Stimulated activated effector memory CD8-positive, alpha-beta T cell treated with anti-CD3 and anti-CD28 coated beads, Interleukin-12 subunit alpha, Interleukin-12 subunit beta, amount 100 ng/mL, for 72 hours (primary cell): ENCODE measurements at regions not wholly inside any gene's neighbourhood (a gene's known extent, or its start where the extent isn't known, plus 50 kb on each side); places are given as distances from the start of the nearest gene placed in this dataset.
"Not testable (repeated sequence)": the region's sequence is repeated elsewhere in the genome, so short reads cannot be mapped to it uniquely, and the experiment has no call there.

Experiments used
- ATAC-seq: fragments of 150-1000 bp; cut with Tn5 transposase; 2 replicates; pipeline ENCODE4 v1.10.0; 2021
- DNase-seq, 2 donors: peaks; one replicate each; pipeline ENCODE4 v3.0.0; 2021 to 2022; ENCODE audit warnings: low spot score in 2 of 2
- H3K27ac Mint-ChIP-seq: one replicate; pipeline ENCODE4 v1.8.0; 2022; ENCODE audit warnings: mild to moderate bottlenecking, mixed read lengths
- H3K36me3 Mint-ChIP-seq: one replicate; pipeline ENCODE4 v1.8.0; 2022; ENCODE audit warnings: mild to moderate bottlenecking, mixed read lengths
- H3K4me1 Mint-ChIP-seq: one replicate; pipeline ENCODE4 v1.8.0; 2022; ENCODE audit warnings: mixed read lengths
- H3K4me3 Mint-ChIP-seq: one replicate; pipeline ENCODE4 v1.8.0; 2022; ENCODE audit warnings: mild to moderate bottlenecking, mixed read lengths
- H3K9me3 Mint-ChIP-seq: one replicate; pipeline ENCODE4 v1.8.0; 2022; ENCODE audit warnings: mixed read lengths

DNA sequence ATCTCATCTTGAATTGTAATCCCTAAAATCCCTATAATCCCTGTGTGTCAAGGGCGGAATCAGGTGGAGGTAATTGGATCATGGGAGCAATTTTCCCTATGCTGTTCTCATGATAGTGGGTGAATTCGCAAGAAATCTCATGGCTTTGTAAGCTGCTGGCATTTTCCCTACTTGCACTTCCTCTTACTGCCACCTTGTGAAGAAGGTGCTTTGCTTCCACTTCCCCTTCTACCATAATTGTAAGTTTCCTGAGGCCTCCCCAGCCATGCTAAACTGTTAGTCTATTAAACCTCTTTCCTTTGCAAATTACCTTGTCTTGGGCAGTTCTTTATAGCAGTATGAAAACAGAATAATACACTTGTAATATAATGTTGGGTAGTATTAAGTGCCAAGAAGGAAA, 1087.4 kb upstream of the SLIT2 start:
- no peak overlapping the region for H3K27ac Mint-ChIP-seq
- no peaks in the 10 kb centered on the region for H3K36me3 Mint-ChIP-seq
- no peak for DNase-seq
- ATAC-seq: no peak
- H3K9me3 Mint-ChIP-seq: peaks cover 13% of the 10 kb centered on the region
- H3K4me3 Mint-ChIP-seq: no peak overlapping the region
- no peaks in the 10 kb centered on the region for H3K4me1 Mint-ChIP-seq

DNA sequence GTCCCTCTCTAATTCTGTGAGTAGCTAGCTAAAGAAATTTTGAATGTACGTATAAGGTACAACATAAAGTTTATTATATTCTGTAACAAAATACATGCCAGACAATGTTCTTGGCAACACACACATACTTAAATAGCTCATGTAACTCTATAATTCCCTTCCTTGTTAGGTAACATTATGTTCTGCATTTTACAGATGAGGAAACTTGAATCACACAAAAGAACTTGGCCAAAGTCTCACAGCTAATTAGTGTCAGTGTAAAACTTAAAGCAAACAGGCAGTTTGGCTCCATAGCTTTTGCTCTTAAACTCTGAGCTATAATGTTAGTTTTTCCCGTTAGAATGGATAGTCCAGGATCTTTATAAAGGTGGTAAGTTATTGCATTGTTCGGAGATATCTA, 1091.8 kb upstream of the SLIT2 start:
- Mint-ChIP-seq H3K27ac (no peak overlapping the region), H3K4me3 (no peak overlapping the region), H3K4me1 (no peaks in the 10 kb centered on the region), H3K36me3 (no peaks in the 10 kb centered on the region), H3K9me3 (peaks cover 11% of the 10 kb centered on the region)
- ATAC-seq: no peak
- DNase-seq: no peak

GRCh38 chr4:19158107-19158809, 1093.4 kb upstream of the SLIT2 start:
- peaks cover 14% of the 10 kb centered on the region for H3K9me3 Mint-ChIP-seq
- no peak overlapping the region for H3K27ac Mint-ChIP-seq
- no peak overlapping the region for H3K4me3 Mint-ChIP-seq
- H3K36me3 Mint-ChIP-seq: no peaks in the 10 kb centered on the region
- ATAC-seq (no peak), DNase-seq (no peak)
- H3K4me1 Mint-ChIP-seq: no peaks in the 10 kb centered on the region

- Mint-ChIP-seq H3K27ac (no peak overlapping the region), H3K4me3 (no peak overlapping the region)
These were observed 1094.9 kb upstream of the SLIT2 start for GRCh38 chr4:19156786-19157185.

DNA sequence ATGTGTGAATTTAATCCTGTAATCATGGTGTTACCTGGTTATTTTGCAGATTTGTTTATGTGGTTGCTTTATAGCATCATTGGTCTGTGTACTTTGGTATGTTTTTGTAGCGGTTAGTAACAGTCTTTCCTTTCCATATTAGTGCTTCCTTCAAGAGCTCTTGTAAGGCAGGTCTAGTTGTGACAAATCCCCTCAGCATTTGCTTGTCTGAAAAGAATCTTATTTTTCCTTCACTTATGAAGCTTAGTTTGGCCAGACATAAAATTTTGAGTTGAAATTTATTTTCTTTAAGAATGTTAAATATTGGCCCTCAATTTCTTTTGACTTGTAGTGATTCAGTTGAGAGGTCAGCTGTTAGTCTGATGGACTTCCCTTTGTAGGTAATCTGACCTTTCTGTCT, 1096.1 kb upstream of the SLIT2 start:
- no peak for ATAC-seq
- H3K9me3 Mint-ChIP-seq: peaks cover 12% of the 10 kb centered on the region

More at GRCh38 chr4:19156786-19157185, 1094.9 kb upstream of the SLIT2 start:
- ATAC-seq (no peak), DNase-seq (no peak)
- Mint-ChIP-seq H3K9me3 (peaks cover 14% of the 10 kb centered on the region), H3K4me1 (no peaks in the 10 kb centered on the region), H3K36me3 (no peaks in the 10 kb centered on the region)

GRCh38 chr4:19154267-19154666, 1097.4 kb upstream of the SLIT2 start:
- ATAC-seq, H3K4me1 Mint-ChIP-seq, DNase-seq, H3K36me3 Mint-ChIP-seq, H3K27ac Mint-ChIP-seq, H3K4me3 Mint-ChIP-seq: not testable (repeated sequence)
- peaks cover 14% of the 10 kb centered on the region for H3K9me3 Mint-ChIP-seq

More for the DNA sequence above, 1096.1 kb upstream of the SLIT2 start:
- DNase-seq: no peak
- Mint-ChIP-seq H3K4me1 (no peaks in the 10 kb centered on the region), H3K36me3 (no peaks in the 10 kb centered on the region), H3K4me3 (no peak overlapping the region), H3K27ac (no peak overlapping the region)

GRCh38 chr4:19152264-19152663, 1099.4 kb upstream of the SLIT2 start:
- Mint-ChIP-seq H3K4me1 (no peaks in the 10 kb centered on the region), H3K9me3 (peaks cover 16% of the 10 kb centered on the region), H3K4me3 (no peak overlapping the region), H3K36me3 (no peaks in the 10 kb centered on the region), H3K27ac (no peak overlapping the region)
- ATAC-seq: no peak
- no peak for DNase-seq

- no peak overlapping the region for H3K27ac Mint-ChIP-seq
- peaks cover 19% of the 10 kb centered on the region for H3K9me3 Mint-ChIP-seq
- ATAC-seq (no peak), DNase-seq (no peak)
- H3K36me3 Mint-ChIP-seq: no peaks in the 10 kb centered on the region
- H3K4me1 Mint-ChIP-seq: no peaks in the 10 kb centered on the region
- no peak overlapping the region for H3K4me3 Mint-ChIP-seq
These were observed 1100.0 kb upstream of the SLIT2 start for GRCh38 chr4:19151684-19152083.

DNA sequence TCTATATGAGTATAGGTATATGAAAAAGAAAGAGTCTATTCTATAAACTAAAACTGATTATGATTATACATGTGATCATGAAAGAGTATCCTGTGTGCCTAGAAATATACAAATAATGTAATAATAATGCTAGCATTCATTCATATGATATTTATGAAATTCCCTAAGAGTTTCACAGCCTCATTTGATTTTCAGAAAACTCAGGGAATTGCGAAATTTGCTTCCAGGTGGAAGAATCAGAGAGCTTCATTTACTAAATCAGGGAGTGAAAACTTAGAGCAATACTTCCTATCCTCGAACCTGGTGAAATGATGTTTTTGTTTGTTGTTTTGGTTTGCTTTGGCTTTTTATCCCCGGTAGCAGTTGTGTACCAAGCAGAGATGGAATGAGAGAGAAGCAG, 1105.7 kb upstream of the SLIT2 start:
- no peak for ATAC-seq
- no peaks in the 10 kb centered on the region for H3K4me1 Mint-ChIP-seq

DNA sequence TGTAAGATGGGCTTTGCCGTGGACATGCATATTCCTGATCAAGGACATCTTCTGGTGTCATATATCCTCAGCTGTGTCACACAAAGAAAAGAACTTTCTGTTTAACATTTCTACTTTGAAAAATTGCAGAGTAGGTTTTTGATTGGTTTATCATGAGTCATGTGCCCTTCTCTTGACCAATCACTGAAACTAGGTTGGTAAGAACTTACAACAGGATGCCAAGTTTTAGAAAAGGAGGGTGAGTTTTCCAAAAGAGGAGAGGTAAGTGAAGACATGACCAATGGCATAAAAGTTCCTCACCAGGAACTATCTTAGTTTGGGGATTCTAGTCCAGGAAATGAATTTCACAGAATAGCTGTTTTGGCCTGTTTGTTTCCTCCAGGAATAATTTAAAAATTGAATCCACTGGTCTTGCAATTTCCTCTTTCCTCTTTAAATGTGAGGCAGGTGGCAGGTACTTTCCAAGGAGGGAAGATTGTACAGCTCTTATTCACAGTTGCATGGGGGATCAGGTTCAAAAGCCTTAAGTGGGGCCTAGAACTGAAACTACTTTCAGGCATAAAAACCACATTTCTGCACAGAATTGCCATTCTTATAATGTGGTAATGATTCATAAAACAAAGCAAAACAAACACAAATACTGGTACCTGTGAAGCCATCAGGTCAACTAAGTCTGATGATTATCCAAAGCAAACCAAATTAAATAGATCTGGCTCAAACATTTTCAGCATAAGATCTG, 1114.5 kb upstream of the LCORL start:
- ATAC-seq: no peak
- Mint-ChIP-seq H3K9me3 (no peaks in the 10 kb centered on the region), H3K4me3 (no peak overlapping the region), H3K4me1 (no peaks in the 10 kb centered on the region), H3K36me3 (no peaks in the 10 kb centered on the region), H3K27ac (no peak overlapping the region)
- no peak for DNase-seq

More for the DNA sequence above, 1105.7 kb upstream of the SLIT2 start:
- Mint-ChIP-seq H3K27ac (no peak overlapping the region), H3K36me3 (no peaks in the 10 kb centered on the region), H3K9me3 (peaks cover 23% of the 10 kb centered on the region), H3K4me3 (no peak overlapping the region)
- no peak for DNase-seq

DNA sequence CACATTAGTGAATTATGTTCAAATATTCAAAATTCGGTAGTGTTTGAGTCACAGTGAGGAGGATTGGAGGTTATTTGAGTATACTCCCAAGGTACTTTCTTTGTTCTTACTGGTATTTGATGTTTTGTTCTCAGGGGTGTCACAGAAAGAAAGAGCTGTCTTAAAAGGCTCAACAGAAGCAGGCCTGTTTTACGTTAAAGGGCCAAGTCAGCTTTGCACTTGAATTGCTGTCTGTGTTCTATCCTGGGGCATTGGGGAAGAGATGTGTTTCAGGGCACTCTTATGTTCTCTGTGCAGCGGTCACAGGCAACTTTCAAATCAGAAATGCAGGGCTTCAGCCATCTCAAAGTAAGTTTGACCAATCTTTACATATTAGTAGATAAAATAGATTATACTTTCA, 1113.1 kb upstream of the LCORL start:
- ATAC-seq (no peak), DNase-seq (no peak)
- Mint-ChIP-seq H3K4me1 (no peaks in the 10 kb centered on the region), H3K36me3 (no peaks in the 10 kb centered on the region), H3K9me3 (no peaks in the 10 kb centered on the region), H3K27ac (no peak overlapping the region), H3K4me3 (no peak overlapping the region)

DNA sequence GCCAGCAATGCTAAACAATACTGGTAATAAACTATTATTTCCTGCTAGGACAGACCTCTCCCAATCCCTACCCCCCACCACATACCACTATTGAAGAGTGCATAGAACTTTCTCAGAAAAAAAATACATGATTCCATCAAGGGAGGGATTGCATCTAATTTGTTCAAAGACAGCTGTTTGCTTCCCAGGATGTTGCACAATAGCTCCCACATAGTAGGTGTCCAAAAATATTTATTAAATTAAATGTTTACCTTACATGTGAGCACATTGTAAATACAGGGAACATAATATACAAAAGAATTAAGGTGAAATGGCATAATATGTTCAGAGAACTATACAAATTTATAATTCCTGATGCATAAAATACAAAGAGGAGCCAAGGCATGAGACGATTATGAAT, 1111.8 kb upstream of the LCORL start:
- H3K4me3 Mint-ChIP-seq: no peak overlapping the region
- DNase-seq: no peak
- H3K27ac Mint-ChIP-seq: no peak overlapping the region
- H3K9me3 Mint-ChIP-seq: no peaks in the 10 kb centered on the region
- no peak for ATAC-seq
- H3K4me1 Mint-ChIP-seq: no peaks in the 10 kb centered on the region
- H3K36me3 Mint-ChIP-seq: no peaks in the 10 kb centered on the region

DNA sequence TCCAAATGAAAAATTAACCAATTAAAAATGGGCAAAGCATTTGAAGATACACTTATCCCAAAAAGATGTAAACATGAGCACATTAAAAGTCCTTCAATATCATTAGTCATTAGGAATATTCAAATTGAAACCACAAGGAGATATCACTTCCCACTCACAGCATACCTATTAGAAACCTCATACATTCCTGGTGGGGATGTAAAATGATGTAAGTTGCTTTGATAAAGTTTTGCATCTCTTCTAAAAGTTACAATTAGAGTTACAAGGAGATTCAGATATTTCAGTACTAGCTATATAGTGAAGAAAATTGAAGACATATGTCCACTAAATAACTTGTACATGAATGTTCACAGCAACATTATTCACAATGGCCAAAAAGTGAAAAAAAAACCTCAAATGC, 1109.3 kb upstream of the LCORL start:
- Mint-ChIP-seq H3K9me3 (no peaks in the 10 kb centered on the region), H3K4me1 (no peaks in the 10 kb centered on the region), H3K27ac (no peak overlapping the region), H3K36me3 (no peaks in the 10 kb centered on the region), H3K4me3 (no peak overlapping the region)
- no peak for DNase-seq
- ATAC-seq: no peak

GRCh38 chr4:19128176-19128575, 1106.6 kb upstream of the LCORL start:
- Mint-ChIP-seq H3K36me3 (no peaks in the 10 kb centered on the region), H3K27ac (no peak overlapping the region), H3K9me3 (peaks cover 17% of the 10 kb centered on the region), H3K4me3 (no peak overlapping the region), H3K4me1 (no peaks in the 10 kb centered on the region)
- DNase-seq (no peak), ATAC-seq (no peak)

DNA sequence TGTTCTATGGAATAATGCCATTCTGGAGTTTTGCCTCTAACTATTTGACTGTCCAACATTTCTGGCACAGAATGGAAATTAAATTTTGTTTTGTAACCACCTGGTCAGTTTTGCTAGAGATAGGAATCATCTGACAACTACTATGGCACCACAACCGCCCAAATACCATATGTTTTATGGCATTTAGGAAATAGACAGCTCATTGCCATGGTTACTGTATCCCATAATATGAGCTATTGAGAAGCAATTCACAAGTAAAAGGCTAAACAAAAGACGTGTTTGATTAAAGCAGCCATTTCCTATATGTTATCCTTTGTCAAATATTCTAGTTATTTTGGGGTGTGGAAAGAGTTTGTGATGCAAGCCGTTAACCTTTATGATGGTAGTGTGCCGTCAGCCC, 1105.3 kb upstream of the LCORL start:
- no peak for ATAC-seq
- H3K9me3 Mint-ChIP-seq: peaks cover 17% of the 10 kb centered on the region

GRCh38 chr4:19123681-19124080, 1102.1 kb upstream of the LCORL start:
- no peak for ATAC-seq
- H3K4me3 Mint-ChIP-seq: no peak overlapping the region
- no peak for DNase-seq
- no peaks in the 10 kb centered on the region for H3K36me3 Mint-ChIP-seq
- H3K4me1 Mint-ChIP-seq: no peaks in the 10 kb centered on the region
- no peak overlapping the region for H3K27ac Mint-ChIP-seq
- peaks cover 19% of the 10 kb centered on the region for H3K9me3 Mint-ChIP-seq

More for the DNA sequence above, 1105.3 kb upstream of the LCORL start:
- Mint-ChIP-seq H3K4me1 (no peaks in the 10 kb centered on the region), H3K36me3 (no peaks in the 10 kb centered on the region), H3K4me3 (no peak overlapping the region), H3K27ac (no peak overlapping the region)
- DNase-seq: no peak
